GM13976 (cell line): ENCODE measurements at regions not wholly inside any gene's neighbourhood (a gene's known extent, or its start where the extent isn't known, plus 50 kb on each side); places are given as distances from the start of the nearest gene placed in this dataset.

Experiments used
- DNase-seq: peaks from one replicate; pipeline ENCODE4 v3.0.0; 2012; ENCODE audit warnings: low spot score
- CTCF ChIP-seq: IDR thresholded peaks from 2 replicates; pipeline ENCODE4 v1.5.1; 2012; ENCODE audit warnings: borderline replicate concordance, mild to moderate bottlenecking; ENCODE audit not compliant: insufficient read depth; ENCODE audit errors: extremely low read depth, missing control alignments, control extremely low read depth
- in situ Hi-C: fragments of 300-500 bp; cut with MboI; formaldehyde crosslinking; loops from one replicate; pipeline ENCODE4 v1.12.0; 2022; ENCODE audit warnings: low sequenced_read_pairs, mixed read lengths, inconsistent platforms; ENCODE audit not compliant: unreplicated experiment

GRCh38 chr20:57103146-57103800 lies 163.2 kb downstream of the BMP7 start:
- in situ Hi-C loops = no loop called here
- TF ChIP-seq CTCF = no peak
- no peak for DNase-seq

GRCh38 chr20:57104113-57104512 lies 162.3 kb downstream of the BMP7 start:
- DNase-seq = no peak
- TF ChIP-seq CTCF = no peak
- in situ Hi-C loops = no loop called here

- in situ Hi-C loops = no loop called here
- no peak for DNase-seq
- no peak for TF ChIP-seq CTCF
Observed at GRCh38 chr20:57104651-57105204, 161.7 kb downstream of the BMP7 start.

- no peak for TF ChIP-seq CTCF
- in situ Hi-C loops = no loop called here
- DNase-seq = no peak
Observed at GRCh38 chr20:57106030-57106682, 160.3 kb downstream of the BMP7 start.

GRCh38 chr20:57106692-57107091 lies 159.7 kb downstream of the BMP7 start:
- no peak for DNase-seq
- TF ChIP-seq CTCF = no peak
- in situ Hi-C loops = no loop called here

- TF ChIP-seq CTCF = no peak
- no peak for DNase-seq
- in situ Hi-C loops = no loop called here
Observed at GRCh38 chr20:57107208-57107607, 159.2 kb downstream of the BMP7 start.
